Skeletal muscle tissue (tissue), 3 donors: ENCODE measurements at regions not wholly inside any gene's neighbourhood (a gene's known extent, or its start where the extent isn't known, plus 50 kb on each side); places are given as distances from the start of the nearest gene placed in this dataset.
A peak's percentile ranks its signal among the peaks of the same experiment; 100 is the strongest.

Source experiments
- H3K27ac ChIP-seq: one replicate; pipeline ENCODE4 v1.7.0; 2013; ENCODE audit warnings: mild to moderate bottlenecking, low read depth, low read length, inconsistent platforms
- H3K27me3 ChIP-seq, 3 donors: one replicate each; pipeline ENCODE4 v1.7.0; 2013; ENCODE audit warnings: low read length in 3 of 3; ENCODE audit not compliant: control insufficient read depth in 3 of 3, insufficient read depth in 3 of 3
- H3K36me3 ChIP-seq, 3 donors: one replicate each; pipeline ENCODE4 v1.7.0; 2013; ENCODE audit warnings: low read length in 3 of 3; ENCODE audit not compliant: control insufficient read depth in 3 of 3, insufficient read depth in 3 of 3
- H3K4me1 ChIP-seq, 3 donors: one replicate each; pipeline ENCODE4 v1.7.0; 2013; ENCODE audit warnings: low read length in 3 of 3, mild to moderate bottlenecking in 3 of 3; ENCODE audit not compliant: control insufficient read depth in 3 of 3, insufficient read depth in 3 of 3
- H3K4me3 ChIP-seq, 3 donors: one replicate each; pipeline ENCODE4 v1.7.0; 2013; ENCODE audit warnings: low read length in 3 of 3
- H3K9ac ChIP-seq, 3 donors: one replicate each; pipeline ENCODE4 v1.7.0; 2013; ENCODE audit warnings: low read length in 3 of 3, mild to moderate bottlenecking in 3 of 3, moderate library complexity in 2 of 3, low read depth in 1 of 3
- H3K9me3 ChIP-seq, 3 donors: one replicate each; pipeline ENCODE4 v1.7.0; 2013; ENCODE audit warnings: low read length in 3 of 3; ENCODE audit not compliant: control insufficient read depth in 3 of 3
- donor health status: Osteomylitis.

- Histone ChIP-seq H3K4me1 (peaks cover 3 to 13% (median 5%) of the 10 kb centered on the region in 3 donors), H3K27me3 (peaks cover 19 to 33% (median 23%) of the 10 kb centered on the region in 3 donors), H3K27ac (no peak overlapping the region), H3K9me3 (no peaks in the 10 kb centered on the region), H3K4me3 (peak overlapping the region in 1 of 3 donors; percentile 54), H3K36me3 (no peaks in the 10 kb centered on the region), H3K9ac (no peak overlapping the region)
Measured at GRCh38 chr10:77711683-77712049, 74.1 kb upstream of the KCNMA1 start.

GRCh38 chr10:77710759-77711682, 73.4 kb upstream of the KCNMA1 start:
- H3K27ac ChIP-seq = no peak overlapping the region
- H3K9me3 ChIP-seq = no peaks in the 10 kb centered on the region
- peaks cover 3 to 13% (median 5%) of the 10 kb centered on the region in 3 donors for H3K4me1 ChIP-seq
- peak overlapping the region; percentile 20 to 73 (median 42) for H3K9ac ChIP-seq
- H3K36me3 ChIP-seq = no peaks in the 10 kb centered on the region
- H3K4me3 ChIP-seq = peak overlapping the region; percentile 54 to 70 (median 54)
- H3K27me3 ChIP-seq = peaks cover 19 to 33% (median 23%) of the 10 kb centered on the region in 3 donors

GRCh38 chr10:77710081-77710551, 72.5 kb upstream of the KCNMA1 start:
- no peak overlapping the region for H3K9ac ChIP-seq
- no peak overlapping the region for H3K4me3 ChIP-seq
- H3K36me3 ChIP-seq = no peaks in the 10 kb centered on the region
- H3K27ac ChIP-seq = no peak overlapping the region
- peaks cover 3 to 13% (median 5%) of the 10 kb centered on the region in 3 donors for H3K4me1 ChIP-seq
- no peaks in the 10 kb centered on the region for H3K9me3 ChIP-seq
- H3K27me3 ChIP-seq = peaks cover 19 to 33% (median 23%) of the 10 kb centered on the region in 3 donors

DNA sequence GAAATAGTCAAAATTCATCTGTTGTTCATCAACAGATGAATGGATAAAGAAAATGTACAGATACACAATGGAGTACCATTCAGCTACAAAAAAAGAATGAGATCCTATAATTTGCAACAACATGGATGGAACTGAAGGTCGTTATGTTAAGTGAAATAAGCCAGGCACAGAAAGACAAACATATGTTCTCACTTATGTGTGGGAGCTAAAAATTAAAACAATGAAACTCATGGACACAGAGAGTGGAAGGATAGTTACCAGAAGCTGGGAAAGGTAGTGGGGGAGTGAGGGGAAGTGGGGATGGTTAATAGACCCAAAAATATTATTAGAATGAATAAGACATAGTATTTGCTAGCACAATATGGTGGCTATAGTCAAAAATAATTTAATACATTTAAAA, 70.0 kb upstream of the KCNMA1 start:
- no peak overlapping the region for H3K27ac ChIP-seq
- no peaks in the 10 kb centered on the region for H3K36me3 ChIP-seq
- H3K4me1 ChIP-seq = peaks cover 3 to 13% (median 5%) of the 10 kb centered on the region in 3 donors
- H3K4me3 ChIP-seq = no peak overlapping the region
- H3K9ac ChIP-seq = no peak overlapping the region
- peaks cover 0 to 2% (median 0%) of the 10 kb centered on the region in 3 donors for H3K9me3 ChIP-seq
- H3K27me3 ChIP-seq = peaks cover 14 to 28% (median 18%) of the 10 kb centered on the region in 3 donors

DNA sequence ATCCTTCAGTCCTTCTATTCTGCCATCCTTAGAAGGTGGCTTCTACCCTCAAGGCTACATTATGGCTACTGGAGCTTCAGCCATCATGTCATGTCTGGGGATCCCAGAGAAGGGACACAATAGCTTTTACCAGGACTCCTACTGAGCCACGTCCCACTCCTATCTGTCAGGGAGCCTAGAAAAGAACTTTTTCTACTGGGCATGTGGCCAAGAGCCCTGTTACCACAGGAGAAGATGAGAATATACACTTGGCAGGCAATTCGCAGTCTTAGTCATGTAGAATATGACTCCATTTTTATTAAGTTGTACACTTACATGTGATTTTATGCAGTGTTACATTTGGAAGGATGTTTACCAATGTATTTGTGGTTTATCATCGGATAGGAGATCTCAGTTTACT, 64.6 kb upstream of the KCNMA1 start:
- H3K27me3 ChIP-seq = peaks cover 0 to 2% (median 0%) of the 10 kb centered on the region in 3 donors
- H3K27ac ChIP-seq = no peak overlapping the region
- no peaks in the 10 kb centered on the region for H3K36me3 ChIP-seq
- H3K4me3 ChIP-seq = no peak overlapping the region
- H3K9ac ChIP-seq = no peak overlapping the region
- peaks cover 0 to 2% (median 0%) of the 10 kb centered on the region in 3 donors for H3K9me3 ChIP-seq
- H3K4me1 ChIP-seq = no peaks in the 10 kb centered on the region

DNA sequence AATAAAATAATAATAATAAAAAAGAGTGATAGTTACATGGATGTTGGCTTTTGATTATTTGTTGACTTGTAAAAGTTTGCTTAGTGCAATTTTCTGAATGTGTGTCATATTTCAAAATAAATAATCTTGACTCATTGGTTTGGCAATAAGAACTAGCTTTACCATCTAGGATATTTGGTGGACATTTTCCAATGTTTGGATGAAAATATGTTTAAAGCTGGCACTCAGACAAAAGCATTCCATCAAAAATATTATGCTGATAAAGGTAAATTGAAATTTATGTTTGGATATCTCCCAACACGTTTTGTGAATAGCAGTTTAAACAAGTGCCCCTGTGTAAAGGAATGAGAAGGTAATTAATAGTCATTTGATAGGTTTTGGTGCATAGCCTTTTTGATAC, 62.5 kb upstream of the KCNMA1 start:
- Histone ChIP-seq H3K9me3 (peaks cover 0 to 2% (median 0%) of the 10 kb centered on the region in 3 donors), H3K27me3 (peaks cover 0 to 2% (median 0%) of the 10 kb centered on the region in 3 donors), H3K4me1 (no peaks in the 10 kb centered on the region), H3K27ac (no peak overlapping the region), H3K4me3 (no peak overlapping the region), H3K36me3 (no peaks in the 10 kb centered on the region), H3K9ac (no peak overlapping the region)

GRCh38 chr10:77699080-77699645, 61.6 kb upstream of the KCNMA1 start:
- peaks cover 0 to 2% (median 0%) of the 10 kb centered on the region in 3 donors for H3K27me3 ChIP-seq
- H3K9me3 ChIP-seq = peaks cover 0 to 2% (median 0%) of the 10 kb centered on the region in 3 donors
- H3K9ac ChIP-seq = no peak overlapping the region
- H3K27ac ChIP-seq = no peak overlapping the region
- no peaks in the 10 kb centered on the region for H3K36me3 ChIP-seq
- H3K4me1 ChIP-seq = no peaks in the 10 kb centered on the region
- no peak overlapping the region for H3K4me3 ChIP-seq

- H3K27ac ChIP-seq = no peak overlapping the region
- H3K27me3 ChIP-seq = peaks cover 0 to 2% (median 0%) of the 10 kb centered on the region in 3 donors
- H3K9ac ChIP-seq = no peak overlapping the region
- H3K4me3 ChIP-seq = no peak overlapping the region
- H3K9me3 ChIP-seq = no peaks in the 10 kb centered on the region
- no peaks in the 10 kb centered on the region for H3K36me3 ChIP-seq
- H3K4me1 ChIP-seq = no peaks in the 10 kb centered on the region
Measured at GRCh38 chr10:77698267-77698931, 60.8 kb upstream of the KCNMA1 start.

DNA sequence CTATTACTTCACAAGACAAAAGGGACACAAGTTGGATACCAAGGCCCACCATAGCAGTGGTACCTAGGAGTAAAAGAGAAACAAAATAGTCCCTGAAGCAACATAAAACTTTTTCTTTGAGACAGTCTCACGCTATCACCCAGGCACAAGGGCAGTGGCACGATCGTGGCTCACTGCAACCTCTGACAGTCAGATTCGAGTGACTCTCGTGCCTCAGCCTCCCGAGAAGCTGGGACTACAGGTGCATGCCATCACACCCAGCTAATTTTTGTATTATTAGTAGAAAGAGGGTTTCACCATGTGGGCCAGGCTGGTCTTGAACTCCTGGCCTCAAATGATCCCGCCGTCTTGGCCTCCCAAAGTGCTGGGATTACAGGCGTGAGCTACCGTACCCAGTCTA, 59.0 kb upstream of the KCNMA1 start:
- Histone ChIP-seq H3K27ac (no peak overlapping the region), H3K36me3 (no peaks in the 10 kb centered on the region), H3K4me3 (no peak overlapping the region), H3K4me1 (no peaks in the 10 kb centered on the region), H3K9me3 (no peaks in the 10 kb centered on the region), H3K27me3 (peaks cover 0 to 4% (median 2%) of the 10 kb centered on the region in 3 donors), H3K9ac (no peak overlapping the region)
